GM12878 (cell line): ENCODE measurements at regions not wholly inside any gene's neighbourhood (a gene's known extent, or its start where the extent isn't known, plus 50 kb on each side); places are given as distances from the start of the nearest gene placed in this dataset.

Experiments used
- ATAC-seq: fragments of 200-7000 bp; cut with Tn5 transposase; 3 replicates; pipeline ENCODE4 v1.9.1; 2020; ENCODE audit warnings: mild to moderate bottlenecking, moderate library complexity
- BruUV-seq: library from RNA; stranded (reverse); fragments of 400-500 nt; replicated peaks from 2 replicates; lab custom pipeline; 2021; lab: Mats Ljungman, UMichigan
- CTCF ChIA-PET: fragments of 300-600 bp; sonication (Branson Sonifier 250); formaldehyde crosslinking; extraction: SDS; loops from one replicate; lab custom pipeline; 2021; ENCODE audit warnings: inconsistent platforms; lab: Yijun Ruan, JAX
- POLR2A ChIA-PET: fragments of 350-600 bp; formaldehyde crosslinking; extraction: SDS; loops from one replicate; lab custom pipeline; 2021; ENCODE audit warnings: inconsistent platforms; lab: Charles Lee
- RAD21 ChIA-PET: fragments of 300-600 bp; sonication (Branson Sonifier 250); formaldehyde crosslinking; loops from one replicate; lab custom pipeline; 2023; ENCODE audit warnings: antibody characterized with exemption; ENCODE audit not compliant: unreplicated experiment; lab: Charles Lee
- SMC1A ChIA-PET: fragments of 300-600 bp; sonication (Branson Sonifier 250); formaldehyde crosslinking; loops from one replicate; lab custom pipeline; 2023; ENCODE audit not compliant: unreplicated experiment, uncharacterized antibody; lab: Charles Lee
- DNase-seq: peaks from one replicate; pipeline ENCODE4 v3.0.0-alpha.2; 2011; ENCODE audit warnings: low read depth, low spot score
- FAIRE-seq: peaks from 3 replicates; lab custom pipeline; 2011; peaks lifted over from hg19 to GRCh38; lab: Jason Lieb, UNC
- H2AFZ ChIP-seq: 2 replicates; pipeline ENCODE4 v1.6.0; 2011; ENCODE audit warnings: low read depth, low read length, control low read depth; ENCODE audit not compliant: control insufficient read depth
- H3K27ac ChIP-seq: 2 replicates; pipeline ENCODE4 v1.5.1; 2011; ENCODE audit warnings: control low read depth; ENCODE audit not compliant: control insufficient read depth, insufficient read depth
- H3K27me3 ChIP-seq, 2 experiments: replicated peaks in 1 of 2; 2 replicates each; pipeline versions ENCODE4 v1.6.0 to v1.6.1; 2011; ENCODE audit warnings: low read length in 1 of 2; ENCODE audit not compliant: control insufficient read depth in 2 of 2, insufficient read depth in 2 of 2
- H3K36me3 ChIP-seq, 2 experiments: 2 replicates each; pipeline ENCODE4 v1.5.1; 2011; ENCODE audit warnings: low read length in 1 of 2; ENCODE audit not compliant: control insufficient read depth in 2 of 2, insufficient read depth in 2 of 2
- H3K4me1 ChIP-seq: 2 replicates; pipeline ENCODE4 v1.6.1; 2011; ENCODE audit warnings: mild to moderate bottlenecking, low read length, moderate library complexity, mixed read lengths; ENCODE audit not compliant: control insufficient read depth, insufficient read depth
- H3K4me2 ChIP-seq: 2 replicates; pipeline ENCODE4 v1.6.0; 2011; ENCODE audit warnings: control low read depth; ENCODE audit not compliant: control insufficient read depth, insufficient read depth
- H3K4me3 ChIP-seq: fragments of 200-600 bp; sonication (generic); 2 replicates; pipeline ENCODE4 v1.5.1; 2016
- H3K79me2 ChIP-seq: 2 replicates; pipeline ENCODE4 v1.6.0; 2011; ENCODE audit warnings: low read length; ENCODE audit not compliant: control insufficient read depth, insufficient read depth
- H3K9ac ChIP-seq: 2 replicates; pipeline ENCODE4 v1.8.0; 2011; ENCODE audit warnings: low read length, control low read depth, mixed read lengths; ENCODE audit not compliant: control insufficient read depth, insufficient read depth
- H3K9me3 ChIP-seq: replicated peaks from 3 replicates; pipeline ENCODE4 v1.5.1; 2011; ENCODE audit warnings: mild to moderate bottlenecking, low read length; ENCODE audit not compliant: control insufficient read depth, insufficient read depth
- H4K20me1 ChIP-seq: 2 replicates; pipeline ENCODE4 v1.6.0; 2011; ENCODE audit not compliant: control insufficient read depth, insufficient read depth
- BCL11A ChIP-seq: IDR thresholded peaks from 2 replicates; pipeline ENCODE4 v1.6.1; 2011; ENCODE audit warnings: low read depth, low read length
- KLF5 ChIP-seq: fragments of 450-650 bp; IDR thresholded peaks from 2 replicates; pipeline ENCODE4 v1.6.1; 2014; ENCODE audit warnings: mild to moderate bottlenecking; ENCODE audit not compliant: partially characterized antibody
- MEF2B ChIP-seq: fragments of 450-650 bp; IDR thresholded peaks from 2 replicates; pipeline ENCODE4 v1.6.1; 2018; ENCODE audit warnings: mild to moderate bottlenecking, moderate library complexity; ENCODE audit not compliant: partially characterized antibody, poor library complexity, severe bottlenecking
- MTA3 ChIP-seq: IDR thresholded peaks from 2 replicates; pipeline ENCODE4 v1.6.1; 2012; ENCODE audit warnings: low read length, inconsistent platforms, borderline replicate concordance
- POLR2A ChIP-seq: IDR thresholded peaks from 2 replicates; pipeline ENCODE4 v1.6.1; 2011; ENCODE audit warnings: low read depth, mild to moderate bottlenecking, low read length
- SP1 ChIP-seq: IDR thresholded peaks from one replicate; pipeline ENCODE4 v1.6.1; 2011; ENCODE audit warnings: low read depth, low read length
- STAT3 ChIP-seq: IDR thresholded peaks from 2 replicates; pipeline ENCODE4 v1.6.1; 2011; ENCODE audit warnings: low read depth, low read length, improper control_type of control experiment
- TARDBP ChIP-seq: IDR thresholded peaks from 2 replicates; pipeline ENCODE4 v1.6.1; 2016; ENCODE audit warnings: borderline replicate concordance
- TBL1XR1 ChIP-seq: IDR thresholded peaks from 2 replicates; pipeline ENCODE4 v1.6.1; 2012; ENCODE audit warnings: low read depth, low read length, improper control_type of control experiment
- WGBS: methylation state at CpG from one replicate; pipeline ENCODE4 v1.1.6; 2016; ENCODE audit warnings: low lambda C conversion rate; ENCODE audit not compliant: insufficient replicate concordance, insufficient coverage; ENCODE audit errors: missing lambda C conversion rate; 5-methylcytosine and 5-hydroxymethylcytosine counted together
- in situ Hi-C: fragments of 300-500 bp; cut with MboI; formaldehyde crosslinking; loops from 9 replicates; pipeline ENCODE4 v1.14.3; 2018; ENCODE audit warnings: mixed read lengths
- intact Hi-C: fragments of 100-400 bp; cut with micrococcal nuclease; formaldehyde crosslinking; loops from one replicate; pipeline ENCODE4 v1.14.2; 2022; ENCODE audit not compliant: unreplicated experiment
- TF ChIP-seq, protein P1 (sequence below): fragments of 150-350 bp; IDR thresholded peaks from 2 replicates; pipeline ENCODE4 v1.6.1; 2014; ENCODE audit warnings: mild to moderate bottlenecking, low read depth, low read length
- TF ChIP-seq, protein P2 (sequence below): fragments of 450-650 bp; IDR thresholded peaks from 2 replicates; pipeline ENCODE4 v1.6.1; 2018; ENCODE audit warnings: borderline replicate concordance, mild to moderate bottlenecking; ENCODE audit not compliant: partially characterized antibody

DNA sequence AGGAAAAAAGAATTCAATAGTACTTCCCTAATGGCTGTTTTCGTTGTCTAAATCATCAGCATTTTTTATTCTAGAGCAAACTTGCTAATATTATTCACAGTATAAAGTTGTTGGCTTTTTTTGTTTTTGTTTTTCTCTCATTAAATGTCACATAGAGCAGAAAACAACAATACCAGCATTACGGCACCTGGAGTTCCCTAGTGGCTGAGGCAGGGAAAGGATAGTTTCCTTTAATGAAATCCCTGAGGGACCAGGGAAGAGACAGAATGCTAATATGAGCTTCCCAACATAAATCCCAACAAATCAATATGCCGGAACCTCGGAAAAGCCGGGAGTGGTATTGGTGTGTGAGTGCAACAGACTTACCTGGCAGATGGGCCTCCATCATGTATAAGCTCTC is 235.2 kb upstream of the ASCC3 start:
- ChIA-PET POLR2A (no interaction called here), CTCF (no interaction called here), RAD21 (no interaction called here)
- no peak overlapping the region for H3K4me3 ChIP-seq
- no peak overlapping the region for H2AFZ ChIP-seq
- 20% methylated on average over 5 of the region's 5 CpGs for WGBS
- H3K9me3 ChIP-seq: no peaks in the 10 kb centered on the region
- H3K4me2 ChIP-seq: no peak overlapping the region
- ATAC-seq: no peak
- no peak overlapping the region for H3K27ac ChIP-seq
- 0 out of 4 replicates have a peak, but pooled peaks cover 0 to 1% of the 10 kb centered on the region in 2 experiments for H3K27me3 ChIP-seq
- TF ChIP-seq STAT3 (no peak), MTA3 (no peak), MEF2B (no peak), POLR2A (no peak), SP1 (no peak), BCL11A (no peak), KLF5 (no peak), TBL1XR1 (no peak), TARDBP (no peak)
- TF ChIP-seq, protein P1, sequence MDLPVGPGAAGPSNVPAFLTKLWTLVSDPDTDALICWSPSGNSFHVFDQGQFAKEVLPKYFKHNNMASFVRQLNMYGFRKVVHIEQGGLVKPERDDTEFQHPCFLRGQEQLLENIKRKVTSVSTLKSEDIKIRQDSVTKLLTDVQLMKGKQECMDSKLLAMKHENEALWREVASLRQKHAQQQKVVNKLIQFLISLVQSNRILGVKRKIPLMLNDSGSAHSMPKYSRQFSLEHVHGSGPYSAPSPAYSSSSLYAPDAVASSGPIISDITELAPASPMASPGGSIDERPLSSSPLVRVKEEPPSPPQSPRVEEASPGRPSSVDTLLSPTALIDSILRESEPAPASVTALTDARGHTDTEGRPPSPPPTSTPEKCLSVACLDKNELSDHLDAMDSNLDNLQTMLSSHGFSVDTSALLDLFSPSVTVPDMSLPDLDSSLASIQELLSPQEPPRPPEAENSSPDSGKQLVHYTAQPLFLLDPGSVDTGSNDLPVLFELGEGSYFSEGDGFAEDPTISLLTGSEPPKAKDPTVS: no peak
- TF ChIP-seq, protein P2, sequence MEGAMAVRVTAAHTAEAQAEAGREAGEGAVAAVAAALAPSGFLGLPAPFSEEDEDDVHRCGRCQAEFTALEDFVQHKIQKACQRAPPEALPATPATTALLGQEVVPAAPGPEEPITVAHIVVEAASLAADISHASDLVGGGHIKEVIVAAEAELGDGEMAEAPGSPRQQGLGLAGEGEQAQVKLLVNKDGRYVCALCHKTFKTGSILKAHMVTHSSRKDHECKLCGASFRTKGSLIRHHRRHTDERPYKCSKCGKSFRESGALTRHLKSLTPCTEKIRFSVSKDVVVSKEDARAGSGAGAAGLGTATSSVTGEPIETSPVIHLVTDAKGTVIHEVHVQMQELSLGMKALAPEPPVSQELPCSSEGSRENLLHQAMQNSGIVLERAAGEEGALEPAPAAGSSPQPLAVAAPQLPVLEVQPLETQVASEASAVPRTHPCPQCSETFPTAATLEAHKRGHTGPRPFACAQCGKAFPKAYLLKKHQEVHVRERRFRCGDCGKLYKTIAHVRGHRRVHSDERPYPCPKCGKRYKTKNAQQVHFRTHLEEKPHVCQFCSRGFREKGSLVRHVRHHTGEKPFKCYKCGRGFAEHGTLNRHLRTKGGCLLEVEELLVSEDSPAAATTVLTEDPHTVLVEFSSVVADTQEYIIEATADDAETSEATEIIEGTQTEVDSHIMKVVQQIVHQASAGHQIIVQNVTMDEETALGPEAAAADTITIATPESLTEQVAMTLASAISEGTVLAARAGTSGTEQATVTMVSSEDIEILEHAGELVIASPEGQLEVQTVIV: no peak
- TF ChIP-seq, all 136 proteins: peak for 0
- in situ Hi-C loops: no loop called here
- H3K36me3 ChIP-seq: no peaks in the 10 kb centered on the region
- SMC1A ChIA-PET: interaction anchor here (1.0 to 1.2 kb wide), 2 partner anchors 34 to 438 kb away, joined by 3 read pairs; no protein-coding TSS in a partner anchor
- FAIRE-seq (no peak), DNase-seq (no peak)
- H3K79me2 ChIP-seq: no peaks in the 10 kb centered on the region
- no TSS peak for BruUV-seq
- H3K9ac ChIP-seq: no peak overlapping the region
- intact Hi-C loops: no loop called here
- H4K20me1 ChIP-seq: no peaks in the 10 kb centered on the region
- no peaks in the 10 kb centered on the region for H3K4me1 ChIP-seq
